Panc1 (cell line): ENCODE measurements at regions not wholly inside any gene's neighbourhood (a gene's known extent, or its start where the extent isn't known, plus 50 kb on each side); places are given as distances from the start of the nearest gene placed in this dataset.

Experiments used
- ATAC-seq: fragments of 200-7000 bp; cut with Tn5 transposase; 2 replicates; pipeline ENCODE4 v1.9.1; 2020; ENCODE audit warnings: mild to moderate bottlenecking, moderate library complexity
- BruUV-seq: library from RNA; stranded (reverse); fragments of 400-500 nt; replicated peaks from 2 replicates; lab custom pipeline; 2021; lab: Mats Ljungman, UMichigan
- CTCF ChIA-PET: fragments of 300-600 bp; sonication (Branson Sonifier 250); formaldehyde crosslinking; loops from one replicate; lab custom pipeline; 2022; ENCODE audit warnings: antibody characterized with exemption; lab: Charles Lee
- POLR2A ChIA-PET: fragments of 300-600 bp; sonication (Branson Sonifier 250); formaldehyde crosslinking; loops from one replicate; lab custom pipeline; 2022; ENCODE audit warnings: antibody characterized with exemption; lab: Charles Lee
- DNase-seq: peaks from one replicate; pipeline ENCODE4 v3.0.0-alpha.2; 2010; ENCODE audit warnings: low read depth, low spot score
- H3K27ac ChIP-seq: 2 replicates; pipeline ENCODE4 v1.5.1; 2011; ENCODE audit warnings: mild to moderate bottlenecking, low read length, inconsistent platforms
- H3K27me3 ChIP-seq: fragments of 200-500 bp; sonication (Bioruptor generic); 2 replicates; pipeline ENCODE4 v1.6.0; 2014; ENCODE audit warnings: low read length, inconsistent platforms; ENCODE audit not compliant: control insufficient read depth, insufficient read depth
- H3K36me3 ChIP-seq: fragments of 200-500 bp; sonication (Bioruptor generic); 2 replicates; pipeline ENCODE4 v1.5.1; 2014; ENCODE audit warnings: inconsistent platforms, mild to moderate bottlenecking, low read length, moderate library complexity; ENCODE audit not compliant: control insufficient read depth, insufficient read depth
- H3K4me1 ChIP-seq: 2 replicates; pipeline ENCODE4 v1.5.1; 2011; ENCODE audit warnings: inconsistent platforms, mild to moderate bottlenecking, low read length, moderate library complexity; ENCODE audit not compliant: control insufficient read depth, insufficient read depth
- H3K4me3 ChIP-seq, 2 experiments: 2 replicates each; pipeline ENCODE4 v1.5.1; 2011 to 2012; ENCODE audit warnings: low read depth in 2 of 2, low read length in 2 of 2, mild to moderate bottlenecking in 2 of 2, inconsistent platforms in 1 of 2, moderate library complexity in 1 of 2
- H3K9me3 ChIP-seq: fragments of 200-500 bp; sonication (Bioruptor generic); 2 replicates; pipeline ENCODE4 v1.5.1; 2014; ENCODE audit warnings: low read depth, mild to moderate bottlenecking, inconsistent platforms, low read length, moderate library complexity; ENCODE audit not compliant: control insufficient read depth, insufficient read depth
- CTCF ChIP-seq: fragments of 450-650 bp; IDR thresholded peaks from 2 replicates; pipeline ENCODE4 v1.5.1; 2017; ENCODE audit warnings: mild to moderate bottlenecking
- POLR2AphosphoS5 ChIP-seq: IDR thresholded peaks from 2 replicates; pipeline ENCODE4 v1.6.1; 2012; ENCODE audit warnings: mild to moderate bottlenecking, low read depth, low read length, moderate library complexity
- REST ChIP-seq, 2 experiments: IDR thresholded peaks; 2 replicates each; pipeline ENCODE4 v1.6.1; 2011 to 2012; ENCODE audit warnings: low read depth in 2 of 2, control low read depth in 1 of 2, low read length in 1 of 2, mild to moderate bottlenecking in 1 of 2, moderate library complexity in 1 of 2; ENCODE audit not compliant: insufficient read depth in 1 of 2
- SIN3A ChIP-seq: IDR thresholded peaks from 2 replicates; pipeline ENCODE4 v1.6.1; 2012; ENCODE audit warnings: low read depth, mild to moderate bottlenecking, low read length, moderate library complexity, borderline replicate concordance; ENCODE audit not compliant: insufficient read depth
- TCF7L2 ChIP-seq: IDR thresholded peaks from 2 replicates; pipeline ENCODE4 v1.6.1; 2011; ENCODE audit warnings: mild to moderate bottlenecking, low read depth, low read length, inconsistent platforms
- in situ Hi-C: cut with HindIII; loops from 2 replicates; pipeline ENCODE4 v1.10.0; 2016; ENCODE audit warnings: low sequenced_read_pairs, low pct_unique_long_range_greater_than_20kb
- intact Hi-C: fragments of 100-400 bp; cut with micrococcal nuclease; formaldehyde crosslinking; loops from one replicate; pipeline ENCODE4 v1.10.0; 2022; ENCODE audit not compliant: unreplicated experiment

DNA sequence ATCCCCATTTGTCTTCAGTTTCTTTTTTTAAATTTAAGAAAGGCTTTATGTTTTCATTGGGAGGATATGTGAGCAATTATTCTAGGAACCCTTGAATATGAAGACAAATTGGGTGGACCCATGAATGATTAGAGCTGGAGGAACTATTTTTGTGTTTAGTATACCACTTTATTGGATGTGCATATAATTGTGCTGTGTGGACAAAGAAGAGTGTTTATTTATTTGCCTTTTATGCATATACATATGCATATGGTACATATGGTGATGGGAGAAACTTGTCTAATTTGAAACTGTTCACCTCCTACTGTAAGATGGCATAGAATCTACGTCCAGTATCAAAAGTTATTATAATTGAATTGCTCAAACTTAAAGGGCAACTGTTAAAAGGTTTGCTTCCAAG, 94.8 kb upstream of the CENPW start:
- Histone ChIP-seq H3K27ac (no peak overlapping the region), H3K36me3 (no peaks in the 10 kb centered on the region), H3K27me3 (no peaks in the 10 kb centered on the region), H3K9me3 (no peaks in the 10 kb centered on the region), H3K4me1 (no peaks in the 10 kb centered on the region), H3K4me3 (no peak overlapping the region)
- CTCF ChIA-PET = no interaction called here
- POLR2A ChIA-PET = no interaction called here
- no TSS peak for BruUV-seq
- intact Hi-C loops (no loop called here), in situ Hi-C loops (no loop called here)
- TF ChIP-seq POLR2AphosphoS5 = no peak
- no peak for TF ChIP-seq CTCF
- TF ChIP-seq REST (IDR thresholded peaks at IDR 0.05; ENCODE audit: insufficient read depth in 1 of 2, low read depth in 2 of 2, low read length in 1 of 2) = no peak
- TF ChIP-seq TCF7L2 = no peak
- no peak for TF ChIP-seq SIN3A
- ATAC-seq (no peak), DNase-seq (no peak)

DNA sequence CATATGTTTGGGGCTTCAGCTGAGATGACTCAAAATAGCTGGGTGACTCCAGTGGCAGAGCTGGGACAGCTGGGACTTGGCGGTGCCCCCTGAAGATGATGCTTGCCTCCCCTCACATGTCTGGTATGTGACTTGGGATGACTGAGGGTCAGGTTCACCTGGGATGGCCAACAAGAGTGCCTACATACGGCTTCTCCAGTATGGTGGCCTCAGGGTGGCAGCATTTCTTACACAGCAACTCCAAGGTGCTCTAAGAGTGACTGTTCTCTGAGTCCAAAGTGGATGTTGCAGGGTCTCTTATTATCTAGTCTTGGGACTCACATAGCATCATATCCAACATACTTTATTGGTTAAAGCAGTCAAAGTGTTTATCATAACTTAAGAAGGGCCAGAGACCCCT, 87.8 kb upstream of the CENPW start:
- CTCF ChIA-PET = no interaction called here
- no peak for ATAC-seq

More for the DNA sequence above, 87.8 kb upstream of the CENPW start:
- in situ Hi-C loops = no loop called here
- POLR2A ChIA-PET = no interaction called here
- no TSS peak for BruUV-seq
- Histone ChIP-seq H3K27me3 (no peaks in the 10 kb centered on the region), H3K9me3 (no peaks in the 10 kb centered on the region), H3K4me3 (no peak overlapping the region), H3K36me3 (no peaks in the 10 kb centered on the region), H3K4me1 (no peaks in the 10 kb centered on the region), H3K27ac (no peak overlapping the region)
- TF ChIP-seq CTCF = peak; percentile 28; the same call in 1 of the 2 replicates
- TF ChIP-seq REST (IDR thresholded peaks at IDR 0.05; ENCODE audit: insufficient read depth in 1 of 2, low read depth in 2 of 2, low read length in 1 of 2) = no peak
- TF ChIP-seq TCF7L2 = no peak
- no peak for TF ChIP-seq SIN3A
- no peak for TF ChIP-seq POLR2AphosphoS5
- intact Hi-C loops = no loop called here
- DNase-seq = no peak
